Testis (tissue), 2 donors: ENCODE measurements at regions not wholly inside any gene's neighbourhood (a gene's known extent, or its start where the extent isn't known, plus 50 kb on each side); places are given as distances from the start of the nearest gene placed in this dataset.

Experiments used
- DNase-seq: peaks from one replicate; pipeline ENCODE4 v3.0.0-alpha.2; 2019
- H3K27ac ChIP-seq, 2 donors: fragments of 200-600 bp; sonication (generic); one replicate each; pipeline ENCODE4 v1.5.1; 2019
- H3K27me3 ChIP-seq: fragments of 200-600 bp; sonication (generic); one replicate; pipeline ENCODE4 v1.5.1; 2019
- H3K36me3 ChIP-seq: fragments of 200-600 bp; sonication (generic); one replicate; pipeline ENCODE4 v1.5.1; 2017; ENCODE audit warnings: low read depth; ENCODE audit errors: missing control alignments
- H3K4me1 ChIP-seq: fragments of 200-600 bp; sonication (generic); one replicate; pipeline ENCODE4 v1.5.1; 2019
- H3K4me3 ChIP-seq, 2 donors: fragments of 200-600 bp; sonication (generic); one replicate each; pipeline ENCODE4 v1.5.1; 2017 to 2019
- H3K9me3 ChIP-seq: fragments of 200-600 bp; sonication (generic); one replicate; pipeline ENCODE4 v1.5.1; 2017
- POLR2A ChIP-seq: fragments of 450-650 bp; IDR thresholded peaks from one replicate; pipeline ENCODE4 v1.6.1; 2017; ENCODE audit warnings: antibody characterized with exemption, mild to moderate bottlenecking, moderate library complexity
- WGBS, 2 donors: methylation state at CpG; one replicate each; pipeline ENCODE4 v1.1.5; 2018; 5-methylcytosine and 5-hydroxymethylcytosine counted together
- intact Hi-C: fragments of 100-400 bp; cut with DNase I; formaldehyde crosslinking; loops from one replicate; pipeline ENCODE4 v1.15.1; 2023; ENCODE audit warnings: low total_unique reads
- TF ChIP-seq, protein P1 (sequence below), 3 experiments: fragments of 450-650 bp in 2 of 3; fragments of 200-600 bp in 1 of 3; sonication (generic) in 1 of 3; IDR thresholded peaks; one replicate each; pipeline ENCODE4 v1.5.1; 2016 to 2019; ENCODE audit warnings: antibody characterized with exemption in 3 of 3, mild to moderate bottlenecking in 2 of 3, moderate library complexity in 1 of 3

DNA sequence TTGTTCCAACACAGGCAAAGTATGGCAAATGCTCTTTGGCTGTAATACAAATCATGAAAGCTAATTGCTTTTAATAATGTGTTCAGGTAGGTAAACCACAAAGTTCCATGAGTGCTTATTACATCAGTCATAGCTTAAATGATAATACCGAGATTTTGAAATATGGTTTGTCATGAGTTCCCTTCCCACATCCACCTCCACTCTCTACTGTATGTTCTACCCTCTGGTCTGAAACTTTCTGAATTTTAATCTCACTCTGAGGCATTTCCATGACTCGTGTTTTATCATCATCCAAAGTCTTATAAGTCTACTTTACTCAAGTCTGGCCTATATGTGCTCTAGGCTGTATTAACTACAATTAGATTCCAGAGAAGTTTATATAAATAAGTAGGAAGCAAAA lies 354.8 kb downstream of the AKAIN1 start:
- WGBS, 2 donors = 66 to 69% methylated on average over 2 of the region's 2 CpGs
- DNase-seq = no peak
- intact Hi-C loops = no loop called here
- no peaks in the 10 kb centered on the region for H3K9me3 ChIP-seq
- TF ChIP-seq POLR2A = no peak
- TF ChIP-seq, protein P1, sequence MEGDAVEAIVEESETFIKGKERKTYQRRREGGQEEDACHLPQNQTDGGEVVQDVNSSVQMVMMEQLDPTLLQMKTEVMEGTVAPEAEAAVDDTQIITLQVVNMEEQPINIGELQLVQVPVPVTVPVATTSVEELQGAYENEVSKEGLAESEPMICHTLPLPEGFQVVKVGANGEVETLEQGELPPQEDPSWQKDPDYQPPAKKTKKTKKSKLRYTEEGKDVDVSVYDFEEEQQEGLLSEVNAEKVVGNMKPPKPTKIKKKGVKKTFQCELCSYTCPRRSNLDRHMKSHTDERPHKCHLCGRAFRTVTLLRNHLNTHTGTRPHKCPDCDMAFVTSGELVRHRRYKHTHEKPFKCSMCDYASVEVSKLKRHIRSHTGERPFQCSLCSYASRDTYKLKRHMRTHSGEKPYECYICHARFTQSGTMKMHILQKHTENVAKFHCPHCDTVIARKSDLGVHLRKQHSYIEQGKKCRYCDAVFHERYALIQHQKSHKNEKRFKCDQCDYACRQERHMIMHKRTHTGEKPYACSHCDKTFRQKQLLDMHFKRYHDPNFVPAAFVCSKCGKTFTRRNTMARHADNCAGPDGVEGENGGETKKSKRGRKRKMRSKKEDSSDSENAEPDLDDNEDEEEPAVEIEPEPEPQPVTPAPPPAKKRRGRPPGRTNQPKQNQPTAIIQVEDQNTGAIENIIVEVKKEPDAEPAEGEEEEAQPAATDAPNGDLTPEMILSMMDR (IDR thresholded peaks at IDR 0.05) = no peak
- no peaks in the 10 kb centered on the region for H3K36me3 ChIP-seq
- no peaks in the 10 kb centered on the region for H3K27me3 ChIP-seq
- H3K27ac ChIP-seq = no peak overlapping the region
- no peak overlapping the region for H3K4me3 ChIP-seq
- H3K4me1 ChIP-seq = no peaks in the 10 kb centered on the region

DNA sequence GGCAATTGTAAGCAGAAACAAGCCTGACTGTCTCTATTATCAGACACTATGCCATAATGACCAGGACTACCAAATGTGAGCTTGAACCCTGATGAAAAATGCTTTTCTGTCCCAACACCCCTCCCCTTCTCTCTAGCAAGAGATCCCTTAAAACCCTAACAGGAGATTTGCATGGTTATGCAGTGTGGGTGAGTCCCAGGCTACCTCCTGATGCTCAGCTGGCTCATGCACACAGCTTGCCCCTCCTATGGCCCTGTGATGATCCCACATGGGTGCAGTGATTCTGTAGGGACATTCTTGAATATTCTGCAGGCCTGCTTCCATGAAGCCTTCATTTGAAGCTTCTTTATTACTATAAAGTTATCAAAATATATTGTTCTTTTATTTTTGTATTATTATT lies 357.4 kb downstream of the AKAIN1 start:
- H3K9me3 ChIP-seq = no peaks in the 10 kb centered on the region

DNA sequence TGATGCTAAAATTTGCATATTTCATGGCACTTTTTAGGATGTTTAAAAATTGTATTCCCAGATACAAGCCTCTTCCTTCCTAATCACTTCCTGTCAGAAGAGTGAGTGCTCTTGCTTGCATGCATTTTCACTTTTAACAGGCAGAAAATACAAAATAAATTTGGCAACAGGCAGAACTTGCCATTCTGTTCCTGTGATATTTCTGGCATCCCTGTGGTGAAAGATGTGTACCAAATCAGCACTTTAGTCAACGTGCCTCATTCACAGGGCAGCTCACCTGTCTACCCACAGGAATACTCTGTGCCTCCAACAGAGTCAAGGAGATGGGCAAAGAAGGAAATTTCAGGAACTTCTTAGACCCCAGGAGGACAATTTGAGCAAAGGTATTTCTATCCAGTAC lies 360.9 kb downstream of the AKAIN1 start:
- no peak for DNase-seq
- intact Hi-C loops = no loop called here
- Histone ChIP-seq H3K4me3 (no peak overlapping the region), H3K9me3 (no peaks in the 10 kb centered on the region), H3K27me3 (no peaks in the 10 kb centered on the region), H3K27ac (no peak overlapping the region), H3K36me3 (no peaks in the 10 kb centered on the region), H3K4me1 (no peaks in the 10 kb centered on the region)
- whole genome bisulfite sequencing, 2 donors = 69 to 70% methylated on average over 1 of the region's 1 CpG
- no peak for TF ChIP-seq POLR2A
- TF ChIP-seq, protein P1 (IDR thresholded peaks at IDR 0.05) = no peak

More for the DNA sequence above, 357.4 kb downstream of the AKAIN1 start:
- H3K4me3 ChIP-seq = no peak overlapping the region
- H3K27ac ChIP-seq = no peak overlapping the region
- no peak for TF ChIP-seq POLR2A
- TF ChIP-seq, protein P1 (IDR thresholded peaks at IDR 0.05) = no peak
- H3K36me3 ChIP-seq = no peaks in the 10 kb centered on the region
- no peaks in the 10 kb centered on the region for H3K27me3 ChIP-seq
- intact Hi-C loops = no loop called here
- no peak for DNase-seq
- H3K4me1 ChIP-seq = no peaks in the 10 kb centered on the region

DNA sequence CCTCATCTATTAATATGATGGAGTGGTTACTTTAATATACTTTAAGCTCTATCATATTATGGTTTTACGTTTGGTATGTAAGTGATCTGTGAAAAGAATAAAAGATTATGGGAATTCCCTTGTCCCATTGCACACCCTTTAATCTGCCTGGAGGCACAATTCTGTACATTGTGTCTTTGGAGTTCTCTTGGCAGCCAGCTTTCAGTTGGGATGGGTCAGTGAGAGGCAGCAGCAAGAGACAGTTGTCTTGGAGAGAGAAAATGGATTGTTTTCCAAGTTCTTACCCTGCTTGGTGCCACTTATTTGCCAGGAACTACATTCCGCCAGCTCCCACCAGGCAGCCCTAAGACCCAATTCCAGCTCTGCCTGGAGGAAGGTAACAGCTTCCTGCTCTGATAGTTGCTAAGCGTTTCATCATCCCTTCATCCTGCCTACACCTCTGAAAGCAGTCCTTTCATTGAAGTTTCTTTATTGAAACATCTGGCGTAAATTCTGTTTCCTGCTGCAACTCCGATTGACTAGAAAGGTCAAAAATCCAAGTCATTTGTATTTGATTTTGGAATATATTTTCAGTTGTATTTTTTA lies 365.2 kb downstream of the AKAIN1 start:
- intact Hi-C loops = no loop called here
- H3K27ac ChIP-seq = no peak overlapping the region
- DNase-seq = no peak
- no peak for TF ChIP-seq POLR2A
- TF ChIP-seq, protein P1 (IDR thresholded peaks at IDR 0.05) = no peak
- H3K9me3 ChIP-seq = no peaks in the 10 kb centered on the region
- 69 to 77% methylated on average over 5 of the region's 5 CpGs for WGBS, 2 donors
- H3K4me3 ChIP-seq = no peak overlapping the region
- no peaks in the 10 kb centered on the region for H3K36me3 ChIP-seq
- no peaks in the 10 kb centered on the region for H3K27me3 ChIP-seq
- H3K4me1 ChIP-seq = peaks cover 2% of the 10 kb centered on the region

DNA sequence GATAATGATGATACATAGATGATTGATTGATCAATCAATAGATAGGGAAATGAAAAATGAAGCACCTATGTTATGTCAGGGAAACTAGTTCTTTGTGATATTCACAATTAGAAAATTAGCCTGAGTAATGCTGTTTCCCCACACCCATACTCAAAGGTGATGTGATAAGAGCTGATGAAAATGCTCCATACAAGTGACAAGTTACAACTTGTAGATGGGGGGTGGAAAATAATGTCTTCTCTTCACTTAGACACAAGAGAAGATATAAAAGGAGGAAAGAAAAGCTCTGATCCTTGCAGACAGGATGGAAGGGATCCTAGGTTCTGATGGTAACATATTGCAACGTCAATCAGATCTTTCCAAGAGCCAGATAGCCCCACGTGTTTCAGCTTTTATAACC lies 365.9 kb downstream of the AKAIN1 start:
- H3K4me1 ChIP-seq = peaks cover 2% of the 10 kb centered on the region
- TF ChIP-seq, protein P1 (IDR thresholded peaks at IDR 0.05) = no peak
- TF ChIP-seq POLR2A = no peak
- 58 to 66% methylated on average over 2 of the region's 2 CpGs for WGBS, 2 donors
- no peak overlapping the region for H3K4me3 ChIP-seq
- DNase-seq = no peak
- intact Hi-C loops = no loop called here
- H3K36me3 ChIP-seq = no peaks in the 10 kb centered on the region
- no peak overlapping the region for H3K27ac ChIP-seq
- H3K9me3 ChIP-seq = no peaks in the 10 kb centered on the region
- H3K27me3 ChIP-seq = no peaks in the 10 kb centered on the region
